Stimulated activated CD4-positive, alpha-beta T cell treated with anti-CD3 and anti-CD28 coated beads, TNF-alpha, amount 100 ng/mL, for 1 hour (primary cell): ENCODE measurements at regions not wholly inside any gene's neighbourhood (a gene's known extent, or its start where the extent isn't known, plus 50 kb on each side); places are given as distances from the start of the nearest gene placed in this dataset.

Source experiments
- DNase-seq, 3 donors: peaks; one replicate each; pipeline ENCODE4 v3.0.0-alpha.2; 2020; ENCODE audit warnings: low read depth in 3 of 3, low spot score in 1 of 3

DNA sequence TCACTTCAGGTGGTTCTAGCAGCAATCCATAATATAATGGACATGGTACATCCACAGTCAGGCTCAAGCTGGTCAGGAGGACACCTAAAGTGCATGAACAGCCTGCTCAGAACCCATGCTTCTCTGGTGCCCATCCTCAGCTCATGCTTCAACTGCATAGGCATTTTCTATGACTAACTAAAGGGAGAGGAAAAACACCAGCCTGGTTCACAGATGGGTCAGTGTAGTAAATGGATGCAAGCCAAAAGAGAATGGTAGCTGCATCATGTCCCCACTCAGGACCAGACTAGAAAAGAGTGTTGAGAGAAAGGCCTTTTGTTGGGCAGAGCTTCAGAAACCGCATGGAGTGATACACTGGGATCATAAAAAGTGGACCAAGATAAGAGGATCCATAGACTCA, 556.6 kb downstream of the TLE1 start:
- no peak for DNase-seq

DNA sequence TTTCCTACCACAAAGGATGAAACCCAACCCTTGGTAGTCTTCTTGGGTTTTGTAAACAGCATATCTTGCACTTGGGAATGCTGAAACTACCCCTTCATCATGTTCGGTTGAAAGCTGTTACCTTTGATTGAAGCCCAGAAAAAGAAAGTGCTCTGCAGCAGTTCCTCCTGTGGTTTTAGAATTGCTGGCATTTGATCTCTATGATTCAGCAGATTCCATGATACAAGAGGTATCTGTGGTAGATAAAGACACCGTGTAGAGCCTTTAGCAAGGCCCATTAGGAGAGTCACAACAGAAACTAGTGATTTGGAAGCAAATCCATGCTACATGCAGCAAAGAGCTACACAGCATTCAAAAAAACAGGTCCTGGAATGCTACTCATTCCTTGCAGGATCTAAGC, 557.0 kb downstream of the TLE1 start:
- no peak for DNase-seq

GRCh38 chr9:81128701-81129100, 560.6 kb downstream of the TLE1 start:
- DNase-seq, result no peak

DNA sequence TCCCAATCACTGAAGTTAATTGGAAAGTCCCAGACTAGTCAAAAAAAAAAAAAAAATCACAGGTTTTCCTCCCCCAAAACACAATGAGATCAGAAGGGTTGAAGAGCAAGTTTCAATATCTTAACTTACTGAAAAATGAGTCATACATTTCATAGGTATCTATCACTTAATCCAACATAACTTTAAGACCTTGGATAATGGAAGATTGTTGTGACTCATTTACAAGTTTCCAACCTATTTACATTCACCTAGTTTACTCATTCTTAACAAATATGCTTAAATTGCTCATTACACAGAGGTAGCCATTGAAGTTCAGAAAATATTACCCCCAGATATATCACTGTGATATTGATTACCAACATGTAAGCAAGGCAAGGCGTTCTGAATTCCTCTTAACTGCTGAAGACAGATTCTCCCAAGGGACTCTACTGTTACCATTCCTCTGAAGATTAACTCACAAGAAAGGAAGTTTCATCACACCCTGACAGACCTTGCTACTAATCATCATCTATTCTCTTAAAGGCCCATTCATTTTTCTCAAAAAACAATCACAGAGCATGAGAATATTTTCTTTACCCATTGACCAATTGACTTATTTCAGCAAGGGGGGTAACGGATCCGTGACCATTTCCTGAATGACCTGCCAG, 563.8 kb downstream of the TLE1 start:
- no peak for DNase-seq

GRCh38 chr9:81123526-81123925, 565.8 kb downstream of the TLE1 start:
- no peak for DNase-seq

GRCh38 chr9:81122749-81123148, 566.6 kb downstream of the TLE1 start:
- DNase-seq, result no peak

- no peak for DNase-seq
Observed at GRCh38 chr9:81119591-81119990, 569.8 kb downstream of the TLE1 start.

DNA sequence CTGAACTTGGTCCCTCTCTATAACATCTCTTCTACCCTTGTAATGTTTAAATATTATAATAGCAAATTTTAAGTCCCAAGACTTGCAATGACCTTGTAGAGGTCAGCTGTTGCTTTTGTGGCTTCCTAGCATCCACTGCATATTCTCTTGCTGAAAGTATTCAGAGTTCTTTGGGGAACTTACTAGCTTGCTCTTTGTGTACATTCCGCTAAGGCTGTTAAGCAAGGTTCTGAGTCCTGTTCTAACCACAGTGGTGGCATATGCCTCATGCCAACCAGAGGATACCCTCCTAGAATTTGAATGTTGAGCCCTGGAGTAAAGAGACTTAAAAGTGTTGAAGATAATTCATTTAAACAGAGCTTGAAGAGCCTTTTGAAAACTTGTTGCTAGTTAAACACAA, 570.9 kb downstream of the TLE1 start:
- no peak for DNase-seq

- DNase-seq, result no peak
Observed at GRCh38 chr9:81116340-81117137, 572.8 kb downstream of the TLE1 start.

GRCh38 chr9:81113453-81114124, 575.8 kb downstream of the TLE1 start:
- DNase-seq, result no peak

DNA sequence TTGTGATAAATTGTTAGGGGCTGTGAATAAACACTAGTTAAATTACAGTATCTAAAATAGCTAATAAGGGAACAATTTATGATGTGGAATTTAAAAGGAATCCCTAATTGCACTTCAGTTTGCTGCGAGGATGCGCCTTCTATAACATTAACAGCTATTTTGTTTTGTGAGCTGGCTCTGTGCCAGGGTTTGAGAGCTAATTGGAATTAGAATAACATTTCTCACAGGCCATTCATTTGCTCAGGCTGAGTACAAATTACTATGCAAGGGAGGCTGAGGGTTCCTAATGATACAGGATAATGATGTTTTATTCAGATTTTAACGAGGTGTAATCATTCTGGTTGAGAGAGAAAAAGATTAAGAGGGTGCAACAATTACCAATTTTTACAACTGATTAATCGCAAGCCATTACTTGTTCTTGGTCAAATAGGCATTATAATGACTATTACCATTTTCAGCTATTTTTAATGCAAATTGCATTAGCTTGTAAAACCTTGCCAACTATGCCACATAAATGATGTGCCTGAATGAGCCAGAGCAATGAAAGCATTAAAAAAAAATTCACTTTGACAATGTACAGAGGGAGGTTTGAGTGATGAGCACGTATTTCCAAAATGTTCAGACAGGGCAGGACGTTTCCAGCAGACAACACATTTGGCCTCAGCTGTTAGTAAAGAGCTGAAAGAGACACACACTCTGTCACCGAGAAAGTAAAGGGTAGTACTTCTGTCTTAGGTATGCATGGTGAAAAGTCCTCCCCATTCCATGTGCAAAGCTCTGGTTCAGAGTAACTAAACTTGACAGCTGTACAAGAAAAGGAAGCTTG, 576.5 kb downstream of the TLE1 start:
- DNase-seq, result no peak

GRCh38 chr9:81108821-81109220, 580.5 kb downstream of the TLE1 start:
- DNase-seq, result no peak

DNA sequence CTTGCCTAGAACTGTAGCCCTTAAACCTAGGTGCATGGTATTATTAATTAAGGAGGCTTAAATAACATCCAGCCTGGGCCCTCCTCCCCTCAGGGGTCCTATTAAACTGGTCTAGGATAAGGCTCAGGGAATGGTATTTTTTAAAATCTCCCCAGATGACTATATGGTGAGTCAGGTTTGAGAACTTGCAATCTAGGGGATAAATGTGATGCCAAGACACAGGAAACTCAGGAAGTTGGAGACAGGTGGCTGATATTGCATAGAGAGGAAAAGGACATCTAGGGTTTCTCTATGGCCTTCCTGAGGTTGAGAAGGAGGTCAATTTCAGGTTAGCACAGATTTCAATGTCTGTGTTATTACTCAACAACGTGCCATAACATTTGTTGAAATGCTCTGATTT, 581.0 kb downstream of the TLE1 start:
- DNase-seq, result no peak

- no peak for DNase-seq
Observed at GRCh38 chr9:81103597-81104471, 585.5 kb downstream of the TLE1 start.

- no peak for DNase-seq
Observed at GRCh38 chr9:81097131-81097847, 592.1 kb downstream of the TLE1 start.

DNA sequence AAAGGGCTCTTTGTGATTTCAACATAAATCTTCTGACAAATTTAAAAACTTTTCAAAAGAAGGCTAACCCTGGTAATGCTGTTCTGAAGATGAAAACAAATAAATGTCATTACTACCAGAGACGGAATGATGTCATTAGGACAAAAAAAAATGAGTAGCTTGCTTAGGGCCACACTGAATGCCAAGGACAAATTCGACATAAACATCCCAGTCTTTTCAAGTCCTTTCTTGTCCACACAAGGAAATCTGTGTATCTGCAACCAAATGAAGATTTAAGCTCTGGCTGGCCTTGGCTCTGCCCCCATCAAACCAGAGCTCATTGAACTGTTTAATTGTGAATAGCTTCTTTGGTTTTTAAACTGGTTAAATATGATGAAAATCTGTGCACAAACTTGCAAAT, 592.7 kb downstream of the TLE1 start:
- DNase-seq, result no peak

GRCh38 chr9:81092057-81092456, 597.3 kb downstream of the TLE1 start:
- DNase-seq, result no peak

GRCh38 chr9:81088341-81088740, 601.0 kb downstream of the TLE1 start:
- no peak for DNase-seq

- no peak for DNase-seq
Observed at GRCh38 chr9:81086416-81086815, 602.9 kb downstream of the TLE1 start.
